ENCODE measurements at regions not wholly inside any gene's neighbourhood (a gene's known extent, or its start where the extent isn't known, plus 50 kb on each side); places are given as distances from the start of the nearest gene placed in this dataset.

DNA sequence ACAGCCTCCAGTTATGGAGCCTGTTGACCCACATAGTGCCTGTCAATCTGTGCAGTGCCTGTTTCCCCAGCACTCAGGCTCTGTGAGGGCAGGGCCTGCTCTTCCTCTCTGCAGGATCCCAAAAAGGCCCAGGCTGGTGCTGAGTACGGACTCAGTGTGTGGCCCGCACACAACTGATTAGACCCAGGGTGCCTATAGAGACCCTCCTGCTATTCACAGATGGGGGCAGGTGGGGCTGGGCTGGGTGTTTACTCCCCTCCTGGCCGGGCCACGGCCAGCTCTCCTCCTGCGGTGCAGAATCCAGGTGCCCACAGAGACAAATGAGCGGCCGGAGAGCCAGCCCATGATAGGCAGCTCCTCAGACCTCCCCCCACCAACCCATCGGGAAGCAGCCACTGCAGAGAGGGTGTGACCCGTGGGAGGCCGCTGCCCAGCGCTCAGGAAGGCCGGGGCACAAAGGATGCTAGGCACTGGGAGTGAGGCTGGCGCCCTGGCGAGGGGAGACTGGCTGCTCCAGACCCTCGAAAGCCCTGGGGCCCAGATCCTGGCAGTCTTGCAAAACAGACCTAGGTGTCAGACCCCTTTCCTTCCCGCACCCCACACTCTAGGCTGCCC lies 239.0 kb downstream of the CTTN start:
- Histone ChIP-seq H3F3A (ENCODE audit: insufficient read depth, low read length, poor library complexity, severe bottlenecking) (no peaks in the 10 kb centered on the region), H3K79me2 (replicated peaks; ENCODE audit: insufficient read depth, low read length) (peaks cover 10% of the 10 kb centered on the region), H3K27ac (ENCODE audit: low read length) (no peak overlapping the region)

DNA sequence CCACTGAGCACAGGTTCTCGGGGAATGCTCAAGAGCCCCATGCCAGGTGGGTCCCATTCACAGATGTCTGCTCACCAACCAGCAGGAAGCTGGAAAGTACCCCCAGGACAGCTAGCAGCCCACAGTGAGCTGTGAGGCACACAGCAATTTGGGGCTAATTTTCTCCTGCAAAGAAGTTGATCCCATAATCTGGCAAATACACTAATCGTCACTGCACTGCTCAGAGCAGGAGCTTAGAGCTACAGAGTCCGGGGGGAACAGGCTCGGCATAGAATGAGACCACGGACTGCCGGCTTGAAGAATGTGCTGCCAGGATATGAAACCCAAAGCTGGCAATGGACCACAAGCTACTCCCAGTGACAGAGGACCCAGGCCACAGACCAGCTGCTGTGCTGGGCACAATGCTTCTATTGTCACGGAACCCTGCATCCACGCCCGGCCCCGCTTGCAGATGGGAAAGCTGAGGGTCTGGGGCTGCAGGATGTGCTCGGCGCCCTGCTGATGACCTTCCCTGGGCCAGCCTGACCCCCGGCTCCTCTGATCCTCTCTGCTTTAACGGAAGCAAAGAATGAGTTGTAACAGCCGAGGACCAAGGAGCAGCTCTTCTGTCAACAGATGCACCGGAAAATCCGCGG lies 239.7 kb downstream of the CTTN start:
- Histone ChIP-seq H4K20me1 (ENCODE audit: insufficient read depth) (no peaks in the 10 kb centered on the region), H3K27me3 (ENCODE audit: insufficient read depth, low read depth, low read length) (no peaks in the 10 kb centered on the region), H3K79me2 (replicated peaks; ENCODE audit: insufficient read depth, low read length) (peaks cover 5% of the 10 kb centered on the region), H3K9me2 (ENCODE audit: insufficient read depth, low read length) (no peaks in the 10 kb centered on the region), H3F3A (ENCODE audit: insufficient read depth, low read length, poor library complexity, severe bottlenecking) (no peaks in the 10 kb centered on the region), H3K4me2 (ENCODE audit: low read length) (no peak overlapping the region), H3K9me3 (ENCODE audit: low read length) (no peaks in the 10 kb centered on the region), H3K36me3 (ENCODE audit: insufficient read depth, low read length) (no peaks in the 10 kb centered on the region), H2AFZ (ENCODE audit: low read depth, low read length) (no peak overlapping the region), H3K4me3 (ENCODE audit: low read length) (no peak overlapping the region), H3K27ac (ENCODE audit: low read length) (no peak overlapping the region), H3K9ac (ENCODE audit: low read length) (no peak overlapping the region)
- TF ChIP-seq TAF1 (IDR thresholded peaks at IDR 0.05; ENCODE audit: low read depth): no peak
- no peak for TF ChIP-seq EZH2 (IDR thresholded peaks at IDR 0.05; ENCODE audit: borderline replicate concordance, insufficient read depth, low read length, poor library complexity, severe bottlenecking)
- TF ChIP-seq POLR2AphosphoS5 (IDR thresholded peaks at IDR 0.05): no peak
- no peak for TF ChIP-seq SMC3 (conservative IDR thresholded peaks at IDR 0.05; ENCODE audit: poor library complexity)
- TF ChIP-seq, protein P1, sequence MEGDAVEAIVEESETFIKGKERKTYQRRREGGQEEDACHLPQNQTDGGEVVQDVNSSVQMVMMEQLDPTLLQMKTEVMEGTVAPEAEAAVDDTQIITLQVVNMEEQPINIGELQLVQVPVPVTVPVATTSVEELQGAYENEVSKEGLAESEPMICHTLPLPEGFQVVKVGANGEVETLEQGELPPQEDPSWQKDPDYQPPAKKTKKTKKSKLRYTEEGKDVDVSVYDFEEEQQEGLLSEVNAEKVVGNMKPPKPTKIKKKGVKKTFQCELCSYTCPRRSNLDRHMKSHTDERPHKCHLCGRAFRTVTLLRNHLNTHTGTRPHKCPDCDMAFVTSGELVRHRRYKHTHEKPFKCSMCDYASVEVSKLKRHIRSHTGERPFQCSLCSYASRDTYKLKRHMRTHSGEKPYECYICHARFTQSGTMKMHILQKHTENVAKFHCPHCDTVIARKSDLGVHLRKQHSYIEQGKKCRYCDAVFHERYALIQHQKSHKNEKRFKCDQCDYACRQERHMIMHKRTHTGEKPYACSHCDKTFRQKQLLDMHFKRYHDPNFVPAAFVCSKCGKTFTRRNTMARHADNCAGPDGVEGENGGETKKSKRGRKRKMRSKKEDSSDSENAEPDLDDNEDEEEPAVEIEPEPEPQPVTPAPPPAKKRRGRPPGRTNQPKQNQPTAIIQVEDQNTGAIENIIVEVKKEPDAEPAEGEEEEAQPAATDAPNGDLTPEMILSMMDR (IDR thresholded peaks at IDR 0.05; ENCODE audit: poor library complexity, severe bottlenecking): no peak
- TF ChIP-seq EP300 (conservative IDR thresholded peaks at IDR 0.05; ENCODE audit: poor library complexity, severe bottlenecking): no peak
- no peak for TF ChIP-seq MXI1 (conservative IDR thresholded peaks at IDR 0.05; ENCODE audit: poor library complexity, severe bottlenecking)
- TF ChIP-seq RAD21 (conservative IDR thresholded peaks at IDR 0.05): no peak

More for the DNA sequence above, 239.0 kb downstream of the CTTN start:
- Histone ChIP-seq H3K4me2 (ENCODE audit: low read length) (no peak overlapping the region), H3K9me2 (ENCODE audit: insufficient read depth, low read length) (no peaks in the 10 kb centered on the region), H3K27me3 (ENCODE audit: insufficient read depth, low read depth, low read length) (no peaks in the 10 kb centered on the region), H4K20me1 (ENCODE audit: insufficient read depth) (no peaks in the 10 kb centered on the region), H3K4me3 (ENCODE audit: low read length) (no peak overlapping the region), H2AFZ (ENCODE audit: low read depth, low read length) (no peak overlapping the region), H3K36me3 (ENCODE audit: insufficient read depth, low read length) (no peaks in the 10 kb centered on the region), H3K9ac (ENCODE audit: low read length) (no peak overlapping the region), H3K9me3 (ENCODE audit: low read length) (no peaks in the 10 kb centered on the region)
- TF ChIP-seq POLR2AphosphoS5 (IDR thresholded peaks at IDR 0.05): no peak
- TF ChIP-seq MXI1 (conservative IDR thresholded peaks at IDR 0.05; ENCODE audit: poor library complexity, severe bottlenecking): no peak
- TF ChIP-seq EZH2 (IDR thresholded peaks at IDR 0.05; ENCODE audit: borderline replicate concordance, insufficient read depth, low read length, poor library complexity, severe bottlenecking): no peak
- TF ChIP-seq REST (IDR thresholded peaks at IDR 0.05; ENCODE audit: borderline replicate concordance): no peak
- no peak for TF ChIP-seq SMC3 (conservative IDR thresholded peaks at IDR 0.05; ENCODE audit: poor library complexity)
- no peak for TF ChIP-seq EP300 (conservative IDR thresholded peaks at IDR 0.05; ENCODE audit: poor library complexity, severe bottlenecking)
- no peak for TF ChIP-seq RAD21 (conservative IDR thresholded peaks at IDR 0.05)
- TF ChIP-seq, protein P1 (IDR thresholded peaks at IDR 0.05; ENCODE audit: poor library complexity, severe bottlenecking): no peak
- no peak for TF ChIP-seq TAF1 (IDR thresholded peaks at IDR 0.05; ENCODE audit: low read depth)
